GM23248 (cell line): ENCODE measurements at regions not wholly inside any gene's neighbourhood (a gene's known extent, or its start where the extent isn't known, plus 50 kb on each side); places are given as distances from the start of the nearest gene placed in this dataset.

ENCODE experiments used
- DNase-seq: peaks from one replicate; pipeline ENCODE4 v3.0.0-alpha.2; 2015
- H2AFZ ChIP-seq: fragments of 200-600 bp; sonication (generic); 2 replicates; pipeline ENCODE4 v1.6.1; 2016; ENCODE audit warnings: antibody characterized with exemption
- H3F3A ChIP-seq: fragments of 200-600 bp; sonication (generic); 2 replicates; pipeline ENCODE4 v1.6.1; 2016; ENCODE audit warnings: mild to moderate bottlenecking, antibody characterized with exemption, mixed run types; ENCODE audit not compliant: insufficient read depth
- H3K27ac ChIP-seq: fragments of 200-600 bp; sonication (generic); 2 replicates; pipeline ENCODE4 v1.5.1; 2016; ENCODE audit warnings: mild to moderate bottlenecking
- H3K27me3 ChIP-seq: fragments of 200-600 bp; sonication (generic); replicated peaks from 2 replicates; pipeline ENCODE4 v1.6.1; 2016; ENCODE audit warnings: mild to moderate bottlenecking; ENCODE audit not compliant: insufficient read depth
- H3K36me3 ChIP-seq: fragments of 200-600 bp; sonication (generic); 2 replicates; pipeline ENCODE4 v1.6.1; 2016; ENCODE audit warnings: low read depth, mild to moderate bottlenecking
- H3K4me1 ChIP-seq: fragments of 200-600 bp; sonication (generic); 2 replicates; pipeline ENCODE4 v1.6.1; 2016; ENCODE audit warnings: mild to moderate bottlenecking; ENCODE audit not compliant: insufficient read depth
- H3K4me2 ChIP-seq: fragments of 200-600 bp; sonication (generic); one replicate; pipeline ENCODE4 v1.6.1; 2016; ENCODE audit warnings: mild to moderate bottlenecking; ENCODE audit not compliant: unreplicated experiment
- H3K4me3 ChIP-seq: fragments of 200-600 bp; sonication (generic); 2 replicates; pipeline ENCODE4 v1.5.1; 2016; ENCODE audit warnings: mild to moderate bottlenecking
- H3K79me2 ChIP-seq: fragments of 200-600 bp; sonication (generic); 2 replicates; pipeline ENCODE4 v1.6.1; 2016; ENCODE audit warnings: mild to moderate bottlenecking; ENCODE audit not compliant: insufficient read depth
- H3K9ac ChIP-seq: fragments of 200-600 bp; sonication (generic); 2 replicates; pipeline ENCODE4 v1.6.1; 2016; ENCODE audit warnings: mild to moderate bottlenecking
- H3K9me2 ChIP-seq: fragments of 200-600 bp; sonication (generic); 2 replicates; pipeline ENCODE4 v1.6.1; 2016; ENCODE audit warnings: mixed run types, mild to moderate bottlenecking, moderate library complexity; ENCODE audit not compliant: insufficient read depth
- H3K9me3 ChIP-seq: fragments of 200-600 bp; sonication (generic); one replicate; pipeline ENCODE4 v1.6.1; 2017; ENCODE audit warnings: low read depth
- H4K20me1 ChIP-seq: fragments of 200-600 bp; sonication (generic); 2 replicates; pipeline ENCODE4 v1.6.0; 2016; ENCODE audit not compliant: insufficient read depth
- EZH2 ChIP-seq: fragments of 200-600 bp; sonication (generic); IDR thresholded peaks from 2 replicates; pipeline ENCODE4 v1.6.1; 2018; ENCODE audit warnings: antibody characterized with exemption, mild to moderate bottlenecking; ENCODE audit not compliant: insufficient read depth, poor library complexity, severe bottlenecking
- EZH2phosphoT487 ChIP-seq: fragments of 200-600 bp; sonication (generic); IDR thresholded peaks from 2 replicates; pipeline ENCODE4 v1.6.1; 2018; ENCODE audit warnings: antibody characterized with exemption, moderate library complexity, mild to moderate bottlenecking, low read depth; ENCODE audit not compliant: insufficient read depth
- WGBS, 2 experiments: methylation state at CpG; one replicate each; pipeline ENCODE4 v1.1.6; 2015 to 2017; ENCODE audit warnings: low lambda C conversion rate in 2 of 2, low coverage in 1 of 2; ENCODE audit errors: missing lambda C conversion rate in 2 of 2; 5-methylcytosine and 5-hydroxymethylcytosine counted together
- in situ Hi-C: fragments of 300-500 bp; cut with MboI; formaldehyde crosslinking; loops from 2 replicates; pipeline ENCODE4 v1.15.0; 2020

DNA sequence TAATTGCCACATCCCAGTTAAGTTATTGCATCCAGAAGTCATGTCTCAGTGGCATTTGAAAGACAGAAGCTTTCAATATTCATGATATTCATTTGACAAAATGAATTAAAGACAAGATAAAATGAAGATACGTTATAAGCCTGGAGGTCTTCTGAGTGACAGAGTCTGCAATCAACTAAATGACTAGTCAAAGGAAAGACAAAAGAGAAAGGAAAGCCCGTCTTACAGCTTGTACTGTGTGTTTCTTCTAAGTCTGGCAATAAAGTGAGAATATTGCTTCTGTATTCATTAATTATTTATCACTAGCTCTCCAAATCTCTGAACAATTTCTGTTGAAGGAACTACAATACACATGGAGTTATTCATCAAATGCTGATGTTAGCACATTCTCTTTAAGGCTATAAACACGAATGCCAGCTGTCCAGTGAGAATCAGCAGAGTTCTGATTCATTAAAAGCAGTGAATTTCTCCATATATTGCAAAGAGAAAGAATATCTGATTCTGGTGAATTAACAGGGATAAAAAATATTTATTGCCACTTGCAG is 70.7 kb downstream of the ATXN7L3B start:
- Histone ChIP-seq H3F3A (no peaks in the 10 kb centered on the region), H3K9me3 (no peaks in the 10 kb centered on the region), H3K9me2 (no peaks in the 10 kb centered on the region), H3K36me3 (no peaks in the 10 kb centered on the region), H2AFZ (no peak overlapping the region), H3K4me3 (no peak overlapping the region), H3K4me2 (no peak overlapping the region), H3K9ac (no peak overlapping the region), H3K27me3 (no peaks in the 10 kb centered on the region), H3K27ac (no peak overlapping the region), H3K79me2 (no peaks in the 10 kb centered on the region), H4K20me1 (no peaks in the 10 kb centered on the region), H3K4me1 (no peaks in the 10 kb centered on the region)
- in situ Hi-C loops, result no loop called here
- TF ChIP-seq EZH2 (no peak), EZH2phosphoT487 (no peak)
- 4 to 5% methylated on average over 3 of the region's 3 CpGs for WGBS, 2 experiments
- DNase-seq, result no peak

DNA sequence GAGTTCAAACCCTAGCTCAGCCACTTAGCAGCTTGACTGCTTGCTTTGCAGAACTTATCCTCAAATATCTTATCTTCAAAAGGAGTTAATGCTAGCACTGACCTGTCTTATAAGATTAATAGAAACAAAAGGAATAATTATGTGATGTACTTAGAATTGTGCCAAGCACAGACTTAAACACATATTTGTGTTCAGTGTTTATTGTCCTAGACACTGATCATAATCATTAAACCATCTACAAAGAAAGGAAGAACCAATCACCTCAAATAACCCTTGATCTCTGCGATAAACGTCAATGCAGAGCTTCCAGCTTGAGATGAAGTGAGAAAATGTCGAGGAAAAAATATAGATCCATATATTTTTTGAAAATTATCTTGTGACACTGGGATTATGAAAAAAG is 73.1 kb downstream of the ATXN7L3B start:
- WGBS, 2 experiments, result 28 to 35% methylated on average over 3 of the region's 3 CpGs
- no peaks in the 10 kb centered on the region for H4K20me1 ChIP-seq

GRCh38 chr12:74614426-74614825 is 76.8 kb downstream of the ATXN7L3B start:
- H3K27ac ChIP-seq, result no peak overlapping the region
- no peaks in the 10 kb centered on the region for H3K4me1 ChIP-seq
- H3K9ac ChIP-seq, result no peak overlapping the region
- no peaks in the 10 kb centered on the region for H3K36me3 ChIP-seq
- no peak overlapping the region for H2AFZ ChIP-seq
- no peak for TF ChIP-seq EZH2
- H3K4me2 ChIP-seq, result no peak overlapping the region
- no peaks in the 10 kb centered on the region for H3F3A ChIP-seq
- H3K27me3 ChIP-seq, result no peaks in the 10 kb centered on the region
- no peak overlapping the region for H3K4me3 ChIP-seq
- in situ Hi-C loops, result no loop called here
- DNase-seq, result no peak
- no peaks in the 10 kb centered on the region for H3K9me3 ChIP-seq
- H3K79me2 ChIP-seq, result no peaks in the 10 kb centered on the region
- H3K9me2 ChIP-seq, result no peaks in the 10 kb centered on the region
- H4K20me1 ChIP-seq, result no peaks in the 10 kb centered on the region

More for the DNA sequence above, 73.1 kb downstream of the ATXN7L3B start:
- Histone ChIP-seq H3K9ac (no peak overlapping the region), H3K4me3 (no peak overlapping the region), H3K27me3 (no peaks in the 10 kb centered on the region), H3K27ac (no peak overlapping the region), H3K79me2 (no peaks in the 10 kb centered on the region), H3K9me2 (no peaks in the 10 kb centered on the region), H3K9me3 (no peaks in the 10 kb centered on the region), H3K4me2 (no peak overlapping the region), H3F3A (no peaks in the 10 kb centered on the region), H3K36me3 (no peaks in the 10 kb centered on the region), H3K4me1 (no peaks in the 10 kb centered on the region), H2AFZ (no peak overlapping the region)
- no peak for DNase-seq
- TF ChIP-seq EZH2phosphoT487 (no peak), EZH2 (no peak)
- in situ Hi-C loops, result no loop called here

- 7 to 12% methylated on average over 2 of the region's 2 CpGs for WGBS, 2 experiments
These were observed 81.4 kb downstream of the ATXN7L3B start for GRCh38 chr12:74619084-74619483.

GRCh38 chr12:74619884-74620283 is 82.2 kb downstream of the ATXN7L3B start:
- in situ Hi-C loops, result no loop called here
- 30 to 52% methylated on average over 1 of the region's 1 CpG for WGBS, 2 experiments

More at GRCh38 chr12:74619084-74619483, 81.4 kb downstream of the ATXN7L3B start:
- no peak for TF ChIP-seq EZH2phosphoT487
- no peak for TF ChIP-seq EZH2
- no peaks in the 10 kb centered on the region for H3F3A ChIP-seq
- no peaks in the 10 kb centered on the region for H3K36me3 ChIP-seq
- in situ Hi-C loops, result no loop called here
- no peaks in the 10 kb centered on the region for H3K4me1 ChIP-seq
- DNase-seq, result no peak
- H3K27me3 ChIP-seq, result no peaks in the 10 kb centered on the region
- no peaks in the 10 kb centered on the region for H3K79me2 ChIP-seq
- H2AFZ ChIP-seq, result no peak overlapping the region
- H3K9me3 ChIP-seq, result no peaks in the 10 kb centered on the region
- no peaks in the 10 kb centered on the region for H3K9me2 ChIP-seq
- H3K27ac ChIP-seq, result no peak overlapping the region
- H3K9ac ChIP-seq, result no peak overlapping the region
- H3K4me2 ChIP-seq, result no peak overlapping the region
- H3K4me3 ChIP-seq, result no peak overlapping the region
- H4K20me1 ChIP-seq, result no peaks in the 10 kb centered on the region

More at GRCh38 chr12:74619884-74620283, 82.2 kb downstream of the ATXN7L3B start:
- H3K4me3 ChIP-seq, result no peak overlapping the region
- H3K4me1 ChIP-seq, result no peaks in the 10 kb centered on the region
- no peaks in the 10 kb centered on the region for H3K27me3 ChIP-seq
- DNase-seq, result no peak
- no peaks in the 10 kb centered on the region for H3F3A ChIP-seq
- H4K20me1 ChIP-seq, result no peaks in the 10 kb centered on the region
- no peak for TF ChIP-seq EZH2phosphoT487
- TF ChIP-seq EZH2, result no peak
- H3K9me2 ChIP-seq, result no peaks in the 10 kb centered on the region
- H3K9ac ChIP-seq, result no peak overlapping the region
- H3K9me3 ChIP-seq, result no peaks in the 10 kb centered on the region
- H3K27ac ChIP-seq, result no peak overlapping the region
- H3K4me2 ChIP-seq, result no peak overlapping the region
- H2AFZ ChIP-seq, result no peak overlapping the region
- H3K79me2 ChIP-seq, result no peaks in the 10 kb centered on the region
- H3K36me3 ChIP-seq, result no peaks in the 10 kb centered on the region
